ENCODE measurements at regions not wholly inside any gene's neighbourhood (a gene's known extent, or its start where the extent isn't known, plus 50 kb on each side); places are given as distances from the start of the nearest gene placed in this dataset.

- no peak for FAIRE-seq
Observed at GRCh38 chr9:79287708-79288290, 284.0 kb upstream of the TLE4 start.

DNA sequence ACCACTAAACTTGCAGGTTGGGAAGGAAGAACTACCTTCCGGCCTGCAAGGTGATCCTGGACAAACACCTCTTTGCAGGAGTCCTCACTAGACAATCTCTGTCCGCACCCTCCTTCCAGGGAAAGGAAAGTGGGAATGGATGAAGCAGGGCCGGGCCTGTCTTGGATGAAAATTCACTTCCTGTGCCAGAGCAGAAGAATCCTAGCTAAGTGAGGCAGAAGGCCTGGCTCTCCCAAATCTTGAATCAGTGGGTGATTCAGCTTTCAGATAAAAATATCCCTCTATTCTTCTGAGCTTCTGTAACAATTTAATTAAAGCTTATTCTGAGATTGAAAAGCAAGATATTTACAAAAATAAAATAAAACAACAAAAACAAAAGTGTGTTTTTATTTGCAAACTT is 281.9 kb upstream of the TLE4 start:
- FAIRE-seq: no peak

DNA sequence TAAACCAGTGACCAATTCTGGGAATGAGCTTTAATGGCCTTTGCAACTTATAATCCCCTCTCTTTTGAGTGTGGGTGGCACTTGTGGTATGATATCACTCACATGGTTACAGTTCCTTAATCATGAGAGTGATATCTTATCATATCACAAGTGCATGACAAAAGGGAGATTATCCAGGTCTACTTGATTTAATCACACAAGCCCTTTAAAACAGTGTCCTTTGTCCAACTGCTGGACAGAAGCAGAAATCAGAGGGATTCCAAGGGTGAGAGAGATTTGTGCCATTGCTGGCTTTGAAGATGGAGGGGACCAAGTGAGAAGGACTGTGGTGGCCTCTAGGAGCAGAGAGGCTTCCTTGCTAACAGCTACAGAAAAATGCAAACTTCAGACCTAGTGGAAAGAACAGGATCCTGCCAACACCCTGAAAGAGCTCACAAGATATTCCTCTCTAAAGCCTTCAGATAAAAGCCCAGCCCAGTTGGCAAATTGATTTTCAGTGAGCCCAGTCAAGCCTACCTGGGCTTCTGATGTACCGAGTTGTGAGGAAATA is 279.0 kb upstream of the TLE4 start:
- FAIRE-seq: no peak

GRCh38 chr9:79300068-79300467 is 271.7 kb upstream of the TLE4 start:
- FAIRE-seq: no peak

DNA sequence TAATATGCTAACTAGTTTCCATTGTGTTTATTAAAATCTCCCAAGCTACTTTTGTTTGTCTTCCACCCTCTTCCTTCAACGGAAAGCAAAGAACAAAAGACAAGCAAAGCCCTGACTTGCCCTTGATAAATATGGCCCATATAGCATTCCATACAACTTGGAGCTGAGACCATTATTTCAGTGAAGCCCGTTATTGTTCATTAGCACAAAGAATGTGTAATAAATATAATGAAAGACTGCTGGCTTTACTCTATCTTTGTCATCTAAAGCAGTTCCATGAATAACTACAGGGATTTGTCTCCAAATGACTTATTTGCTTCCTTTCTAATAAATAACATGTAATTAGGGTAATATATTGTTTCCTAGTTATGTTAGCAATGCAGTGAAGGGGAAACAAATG is 270.7 kb upstream of the TLE4 start:
- FAIRE-seq: peak; percentile 97

GRCh38 chr9:79301551-79302391 is 270.0 kb upstream of the TLE4 start:
- no peak for FAIRE-seq

GRCh38 chr9:79302569-79302968 is 269.2 kb upstream of the TLE4 start:
- FAIRE-seq: no peak

DNA sequence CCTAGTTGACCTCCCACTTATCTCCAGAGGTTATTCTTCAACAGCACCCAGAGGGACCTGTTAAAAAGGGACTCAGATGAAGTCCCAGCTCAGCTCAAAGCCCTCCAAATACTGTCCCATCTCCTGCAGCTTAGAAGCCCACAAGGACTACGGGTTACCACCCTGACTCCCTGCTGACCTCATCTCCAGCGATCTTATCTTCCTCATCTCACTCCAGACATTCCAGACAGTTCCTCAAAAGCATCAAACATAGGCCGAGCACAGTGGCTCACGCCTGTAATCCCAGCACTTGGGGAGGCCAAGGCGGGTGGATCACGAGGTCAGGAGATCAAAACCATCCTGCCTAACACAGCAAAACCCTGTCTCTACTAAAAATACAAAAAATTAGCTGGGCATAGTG is 263.8 kb upstream of the TLE4 start:
- no peak for FAIRE-seq

- FAIRE-seq: no peak
Observed at GRCh38 chr9:79312686-79313421, 258.9 kb upstream of the TLE4 start.

GRCh38 chr9:79325501-79325900 is 246.3 kb upstream of the TLE4 start:
- no peak for FAIRE-seq

GRCh38 chr9:79329861-79330260 is 241.9 kb upstream of the TLE4 start:
- no peak for FAIRE-seq

- FAIRE-seq: no peak
Observed at GRCh38 chr9:79334001-79334400, 237.8 kb upstream of the TLE4 start.

DNA sequence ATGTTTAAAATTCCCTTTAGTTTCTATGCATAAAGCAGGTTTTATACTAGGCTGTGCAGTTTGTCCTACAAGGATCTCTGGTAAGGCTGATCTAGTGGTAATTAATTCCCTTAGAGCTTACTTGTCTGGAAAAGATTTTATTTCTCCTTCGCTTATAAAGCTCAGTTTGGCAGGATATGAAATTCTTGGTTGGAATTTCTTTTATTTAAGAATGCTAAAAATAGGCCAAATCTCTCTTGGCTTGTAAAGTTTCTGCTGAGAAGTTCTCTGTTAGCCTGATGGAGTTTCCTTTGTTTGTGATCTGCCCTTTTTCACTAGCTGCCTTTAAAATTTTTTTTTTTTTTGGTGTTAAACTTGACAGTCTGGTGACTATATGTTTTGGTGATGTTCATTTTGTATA is 237.1 kb upstream of the TLE4 start:
- FAIRE-seq: no peak

DNA sequence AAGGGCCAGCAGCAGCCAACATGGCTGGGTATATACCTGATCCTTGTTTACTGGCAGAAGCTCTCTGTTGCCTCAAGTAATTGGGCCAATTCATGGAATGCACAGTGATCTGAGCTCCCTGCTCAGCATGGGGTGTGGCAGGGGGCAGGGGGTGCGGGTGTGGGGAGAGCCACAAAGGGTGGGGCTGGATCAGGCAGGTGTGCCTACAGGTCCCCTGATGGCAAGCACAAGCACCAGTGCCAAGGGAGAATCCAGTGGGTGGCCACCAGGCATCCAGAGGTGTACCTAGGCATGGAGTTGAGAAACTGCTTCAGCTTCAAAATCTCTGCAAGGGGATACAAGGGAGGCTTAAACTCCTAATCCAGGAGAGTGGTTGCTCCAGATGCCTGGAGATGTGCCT is 235.8 kb upstream of the TLE4 start:
- FAIRE-seq: no peak

- FAIRE-seq: no peak
Observed at GRCh38 chr9:79341561-79341960, 230.2 kb upstream of the TLE4 start.

DNA sequence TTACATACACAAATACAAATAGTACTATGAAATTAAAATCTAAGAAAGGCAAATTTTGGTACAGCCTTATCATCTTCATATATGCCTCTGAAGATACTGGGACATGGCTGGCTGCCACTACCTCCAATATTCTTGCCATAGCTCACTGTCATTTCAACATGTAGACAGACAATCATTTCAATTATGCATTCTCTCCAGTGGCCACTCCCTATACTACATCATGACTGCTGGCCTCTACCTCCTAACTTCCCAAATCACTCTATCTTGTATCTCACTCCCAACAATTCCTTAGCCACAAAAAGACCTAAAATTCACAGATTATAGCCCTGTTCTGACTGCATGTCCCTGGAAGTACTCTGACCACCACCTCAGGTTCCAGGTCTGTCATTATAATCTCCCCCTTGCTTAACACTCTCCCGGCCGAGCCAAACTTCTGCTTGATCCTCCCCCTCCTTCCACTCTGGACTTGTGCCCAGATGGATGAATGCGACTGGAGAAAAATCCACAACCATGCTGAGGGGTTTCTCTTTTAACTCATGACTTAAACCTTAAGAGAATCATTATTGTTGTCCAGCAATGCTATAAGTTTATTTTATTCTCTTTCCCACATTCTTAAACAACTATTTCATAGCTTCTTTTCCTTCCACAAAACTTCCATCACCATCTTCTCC is 225.3 kb upstream of the TLE4 start:
- no peak for FAIRE-seq

DNA sequence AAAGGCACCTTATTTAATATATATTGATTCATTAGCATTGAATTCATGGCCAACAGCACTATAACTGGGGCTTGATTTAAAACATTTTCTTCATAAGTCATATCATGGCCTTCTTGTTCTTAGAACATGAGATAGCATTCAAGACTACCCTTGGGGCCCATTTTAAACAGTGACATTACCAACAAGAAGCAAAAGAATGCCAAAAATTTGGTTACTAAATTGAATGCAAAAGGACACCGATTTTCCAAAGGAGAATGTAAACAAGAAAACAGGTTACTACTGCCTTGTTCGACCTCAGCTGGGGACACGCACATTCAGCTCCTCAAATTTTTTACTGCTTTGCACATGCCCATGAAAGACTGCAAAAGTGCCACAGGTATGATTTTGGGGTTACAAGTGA is 219.4 kb upstream of the TLE4 start:
- no peak for FAIRE-seq

DNA sequence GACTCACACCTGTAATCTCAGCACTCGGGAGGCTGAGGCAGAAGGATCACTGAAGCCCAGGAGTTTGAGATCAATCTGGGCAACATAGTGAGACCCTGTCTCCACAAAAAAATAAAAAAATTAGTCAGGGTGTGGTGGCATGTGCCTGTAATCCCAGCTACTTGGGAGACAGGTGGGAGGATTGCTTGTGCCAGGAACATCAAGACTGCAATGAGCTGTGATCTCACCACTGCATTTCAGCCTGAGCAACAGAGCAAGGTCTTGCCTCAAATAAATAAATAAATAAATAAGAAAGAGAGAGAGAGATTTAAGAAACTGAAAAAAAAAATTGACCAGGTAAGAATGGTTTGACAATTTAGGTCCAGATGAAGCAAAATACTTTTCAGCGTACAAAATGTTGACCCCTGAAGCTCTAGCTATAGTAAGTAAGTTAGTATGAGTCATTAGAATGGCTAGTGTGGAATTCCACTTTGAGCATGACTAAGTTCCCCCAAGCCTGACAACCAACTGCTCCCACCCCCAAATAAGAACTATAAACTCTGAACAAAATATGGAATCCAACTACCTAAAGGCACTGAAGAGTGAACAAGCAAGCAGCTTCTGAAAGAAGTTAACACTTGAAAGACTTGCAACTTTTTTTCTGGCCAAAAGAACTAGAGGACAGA is 217.8 kb upstream of the TLE4 start:
- no peak for FAIRE-seq

DNA sequence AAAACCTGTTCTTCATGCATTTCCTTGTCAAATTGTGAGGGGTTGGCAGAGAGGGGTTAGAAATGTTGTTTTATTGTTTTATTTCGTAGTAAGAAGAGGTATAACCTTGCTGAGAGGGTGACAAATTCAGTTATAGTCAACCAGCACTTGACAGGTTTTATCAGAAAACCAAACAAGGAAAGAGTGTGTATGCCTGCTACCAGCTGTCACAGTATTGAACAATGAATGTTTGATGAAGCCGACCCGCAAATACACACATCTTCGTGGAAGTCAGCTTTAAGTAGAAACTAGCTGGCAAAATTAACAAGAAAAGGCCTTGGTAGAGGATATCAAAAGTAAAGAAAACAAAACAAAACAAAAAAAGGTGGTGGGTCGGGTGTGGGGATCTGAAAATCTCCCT is 214.6 kb upstream of the TLE4 start:
- FAIRE-seq: no peak

- no peak for FAIRE-seq
Observed at GRCh38 chr9:79357616-79358015, 214.1 kb upstream of the TLE4 start.

DNA sequence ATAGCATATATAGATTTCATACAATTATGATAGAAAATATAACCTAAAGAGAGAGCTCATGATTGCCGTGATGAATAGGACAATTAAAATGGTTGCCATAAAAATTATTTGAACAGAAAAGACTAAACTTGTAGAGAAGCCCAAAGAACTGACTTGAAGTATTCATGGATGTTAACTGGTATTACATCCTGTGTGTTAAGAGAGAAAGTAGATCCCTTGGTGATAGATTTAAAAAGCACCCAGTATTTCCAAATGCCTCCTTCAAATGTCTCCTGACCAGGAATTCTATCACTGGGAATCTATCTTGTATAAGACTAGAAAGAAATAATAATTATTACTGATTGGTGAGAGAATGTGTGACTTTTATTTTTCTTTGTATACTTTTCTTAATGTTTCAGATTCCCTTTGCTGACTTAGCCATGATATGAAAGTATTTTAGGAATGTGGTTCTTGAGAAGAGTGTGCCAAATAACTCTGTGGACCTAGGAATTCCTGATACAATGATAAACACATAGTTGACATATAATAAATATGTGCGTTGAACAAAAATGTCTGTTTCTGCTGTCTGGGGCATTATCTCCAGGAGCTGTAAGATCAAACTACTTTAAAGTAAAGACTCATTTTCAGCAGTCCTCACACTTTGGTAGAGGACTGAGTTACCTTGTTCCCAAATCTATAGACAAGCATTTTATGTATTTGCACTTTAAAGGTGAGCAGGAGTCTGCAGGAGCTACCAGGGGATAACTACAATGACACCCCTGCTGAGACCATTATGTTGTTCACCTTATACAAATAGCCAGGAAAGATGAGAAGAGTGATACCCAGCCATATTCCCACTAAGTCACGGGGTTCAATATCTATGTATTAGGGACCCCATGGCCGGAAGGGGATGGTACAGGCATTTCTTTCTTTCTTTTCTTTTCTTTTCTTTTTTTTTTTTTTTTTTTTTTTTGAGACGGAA is 211.1 kb upstream of the TLE4 start:
- FAIRE-seq: no peak
